SK-N-SH treated with all-trans-retinoic acid at 6 μM for 48 hours (cell line): ENCODE measurements at regions not wholly inside any gene's neighbourhood (a gene's known extent, or its start where the extent isn't known, plus 50 kb on each side); places are given as distances from the start of the nearest gene placed in this dataset.

ENCODE experiments used
- ATAC-seq: fragments of 200-7000 bp; cut with Tn5 transposase; 3 replicates; pipeline ENCODE4 v1.9.1; 2020; ENCODE audit warnings: mild to moderate bottlenecking, moderate library complexity
- ARNTL ChIP-seq: fragments of 450-650 bp; formaldehyde crosslinking; IDR thresholded peaks from 2 replicates; pipeline ENCODE4 v1.5.0; 2020; ENCODE audit warnings: low read depth, mild to moderate bottlenecking, moderate library complexity, borderline replicate concordance
- BACH2 ChIP-seq: fragments of 250-450 bp; sonication (Bioruptor Pico); IDR thresholded peaks from 2 replicates; pipeline ENCODE4 v1.9.0; 2021; ENCODE audit warnings: mild to moderate bottlenecking, borderline replicate concordance
- CSDC2 ChIP-seq: fragments of 250-450 bp; sonication (Bioruptor Pico); IDR thresholded peaks from 2 replicates; pipeline ENCODE4 v1.5.0; 2020; ENCODE audit warnings: mild to moderate bottlenecking, moderate library complexity
- CSRNP3 ChIP-seq: fragments of 250-450 bp; sonication (Bioruptor Pico); IDR thresholded peaks from 2 replicates; pipeline ENCODE4 v1.5.1; 2021; ENCODE audit warnings: mild to moderate bottlenecking, moderate library complexity
- GLIS3 ChIP-seq: fragments of 250-450 bp; sonication (Bioruptor Pico); IDR thresholded peaks from 2 replicates; pipeline ENCODE4 v1.5.0; 2020; ENCODE audit warnings: mild to moderate bottlenecking, moderate library complexity
- ISL1 ChIP-seq: fragments of 250-450 bp; sonication (Bioruptor Pico); IDR thresholded peaks from 2 replicates; pipeline ENCODE4 v2.1.2; 2022; ENCODE audit warnings: mild to moderate bottlenecking, moderate library complexity
- OSR1 ChIP-seq: fragments of 250-450 bp; sonication (Bioruptor Pico); IDR thresholded peaks from 2 replicates; pipeline ENCODE4 v1.8.0; 2022; ENCODE audit warnings: moderate library complexity, mild to moderate bottlenecking, inconsistent platforms
- PATZ1 ChIP-seq: fragments of 250-450 bp; sonication (Bioruptor Pico); IDR thresholded peaks from 2 replicates; pipeline ENCODE4 v1.8.0; 2020; ENCODE audit warnings: mild to moderate bottlenecking, moderate library complexity, borderline replicate concordance
- RARB ChIP-seq: fragments of 250-450 bp; sonication (Bioruptor Pico); IDR thresholded peaks from 2 replicates; pipeline ENCODE4 v1.8.0; 2021; ENCODE audit warnings: mild to moderate bottlenecking, moderate library complexity
- ZC3H10 ChIP-seq: fragments of 250-450 bp; sonication (Bioruptor Pico); IDR thresholded peaks from 2 replicates; pipeline ENCODE4 v1.5.1; 2021; ENCODE audit warnings: mild to moderate bottlenecking, moderate library complexity
- ZFP3 ChIP-seq: fragments of 250-450 bp; sonication (Bioruptor Pico); IDR thresholded peaks from 2 replicates; pipeline ENCODE4 v1.5.0; 2020; ENCODE audit warnings: mild to moderate bottlenecking, moderate library complexity
- ZFP30 ChIP-seq: fragments of 450-650 bp; formaldehyde crosslinking; IDR thresholded peaks from 2 replicates; pipeline ENCODE4 v1.5.0; 2022; ENCODE audit warnings: mild to moderate bottlenecking, moderate library complexity
- ZNF565 ChIP-seq: fragments of 450-650 bp; formaldehyde crosslinking; conservative IDR thresholded peaks from 2 replicates; pipeline ENCODE4 v1.5.0; 2020; ENCODE audit warnings: low read depth, mild to moderate bottlenecking, moderate library complexity
- ZNF70 ChIP-seq: fragments of 450-650 bp; formaldehyde crosslinking; IDR thresholded peaks from 2 replicates; pipeline ENCODE4 v1.5.0; 2020; ENCODE audit warnings: mild to moderate bottlenecking, moderate library complexity
- ZNF8 ChIP-seq: fragments of 450-650 bp; formaldehyde crosslinking; IDR thresholded peaks from 2 replicates; pipeline ENCODE4 v1.5.0; 2020; ENCODE audit warnings: mild to moderate bottlenecking, moderate library complexity
- TF ChIP-seq, protein P1 (sequence below): fragments of 250-450 bp; sonication (Bioruptor Pico); IDR thresholded peaks from 2 replicates; pipeline ENCODE4 v1.5.0; 2020; ENCODE audit warnings: mild to moderate bottlenecking, moderate library complexity
- TF ChIP-seq, protein P2 (sequence below): fragments of 250-450 bp; sonication (Bioruptor Pico); IDR thresholded peaks from 2 replicates; pipeline ENCODE4 v1.5.1; 2020; ENCODE audit warnings: low read depth, mild to moderate bottlenecking, moderate library complexity

GRCh38 chr7:132065989-132066603 is 509.7 kb upstream of the PODXL start:
- ATAC-seq = peak; percentile 41
- TF ChIP-seq, protein P1, sequence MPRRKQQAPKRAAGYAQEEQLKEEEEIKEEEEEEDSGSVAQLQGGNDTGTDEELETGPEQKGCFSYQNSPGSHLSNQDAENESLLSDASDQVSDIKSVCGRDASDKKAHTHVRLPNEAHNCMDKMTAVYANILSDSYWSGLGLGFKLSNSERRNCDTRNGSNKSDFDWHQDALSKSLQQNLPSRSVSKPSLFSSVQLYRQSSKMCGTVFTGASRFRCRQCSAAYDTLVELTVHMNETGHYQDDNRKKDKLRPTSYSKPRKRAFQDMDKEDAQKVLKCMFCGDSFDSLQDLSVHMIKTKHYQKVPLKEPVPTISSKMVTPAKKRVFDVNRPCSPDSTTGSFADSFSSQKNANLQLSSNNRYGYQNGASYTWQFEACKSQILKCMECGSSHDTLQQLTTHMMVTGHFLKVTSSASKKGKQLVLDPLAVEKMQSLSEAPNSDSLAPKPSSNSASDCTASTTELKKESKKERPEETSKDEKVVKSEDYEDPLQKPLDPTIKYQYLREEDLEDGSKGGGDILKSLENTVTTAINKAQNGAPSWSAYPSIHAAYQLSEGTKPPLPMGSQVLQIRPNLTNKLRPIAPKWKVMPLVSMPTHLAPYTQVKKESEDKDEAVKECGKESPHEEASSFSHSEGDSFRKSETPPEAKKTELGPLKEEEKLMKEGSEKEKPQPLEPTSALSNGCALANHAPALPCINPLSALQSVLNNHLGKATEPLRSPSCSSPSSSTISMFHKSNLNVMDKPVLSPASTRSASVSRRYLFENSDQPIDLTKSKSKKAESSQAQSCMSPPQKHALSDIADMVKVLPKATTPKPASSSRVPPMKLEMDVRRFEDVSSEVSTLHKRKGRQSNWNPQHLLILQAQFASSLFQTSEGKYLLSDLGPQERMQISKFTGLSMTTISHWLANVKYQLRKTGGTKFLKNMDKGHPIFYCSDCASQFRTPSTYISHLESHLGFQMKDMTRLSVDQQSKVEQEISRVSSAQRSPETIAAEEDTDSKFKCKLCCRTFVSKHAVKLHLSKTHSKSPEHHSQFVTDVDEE (CRISPR knock-in tag) = no peak
- TF ChIP-seq CSDC2 (CRISPR knock-in tag) (peak; percentile 16; the same call in 1 of the 2 replicates), ZNF8 (no peak)

DNA sequence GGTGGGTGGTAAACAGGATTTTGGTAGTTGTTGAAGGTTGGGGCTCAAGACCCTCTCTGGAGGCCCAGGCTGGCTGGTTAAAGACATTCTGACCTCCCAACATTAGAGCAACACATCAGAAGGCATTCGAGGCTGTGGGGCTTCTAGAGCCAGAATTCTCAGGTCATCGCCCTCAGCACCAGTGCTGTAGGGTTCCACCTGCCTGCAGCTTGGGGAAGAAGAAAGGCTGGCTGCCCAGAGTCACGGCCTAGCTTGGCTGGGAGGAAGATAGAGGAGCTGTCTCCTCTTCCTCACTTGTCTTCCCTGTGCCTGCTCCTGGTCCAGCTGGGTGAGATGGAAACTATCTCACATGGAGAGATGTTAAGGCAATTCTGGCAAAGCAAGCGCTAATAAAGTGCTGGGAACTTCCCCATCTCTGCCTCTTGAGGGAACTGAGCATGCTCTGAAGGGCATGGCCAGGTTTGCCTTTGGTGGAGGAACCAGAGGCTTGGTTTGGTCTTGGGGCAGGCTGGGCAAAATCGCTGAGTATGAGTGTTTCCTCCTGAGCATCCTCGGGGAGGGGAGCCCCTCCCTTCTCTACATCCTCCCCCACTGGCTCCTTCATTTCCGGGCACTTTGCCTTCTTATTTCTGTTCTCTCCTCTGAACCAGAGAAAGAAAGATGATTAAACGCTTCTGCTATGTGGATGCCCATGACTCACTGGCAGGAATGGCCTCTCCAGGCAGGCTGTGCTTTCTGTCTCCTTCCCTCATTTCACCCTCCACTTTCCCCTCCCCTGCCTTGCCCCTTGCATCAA is 509.0 kb upstream of the PODXL start:
- TF ChIP-seq ISL1 (CRISPR knock-in tag) (peak; percentile 69; the same call in 1 of the 2 replicates), GLIS3 (CRISPR knock-in tag) (no peak), CSRNP3 (CRISPR knock-in tag) (no peak), CSDC2 (CRISPR knock-in tag) (0 out of 2 replicates have a peak, but pooled peaks have one; percentile 55), ZC3H10 (CRISPR knock-in tag) (peak; percentile 42; the same call in 1 of the 2 replicates), ZFP30 (CRISPR knock-in tag) (peak; percentile 10; the same call in 1 of the 2 replicates), PATZ1 (CRISPR knock-in tag) (peak; percentile 78; the same call in 1 of the 2 replicates)
- TF ChIP-seq, protein P2, sequence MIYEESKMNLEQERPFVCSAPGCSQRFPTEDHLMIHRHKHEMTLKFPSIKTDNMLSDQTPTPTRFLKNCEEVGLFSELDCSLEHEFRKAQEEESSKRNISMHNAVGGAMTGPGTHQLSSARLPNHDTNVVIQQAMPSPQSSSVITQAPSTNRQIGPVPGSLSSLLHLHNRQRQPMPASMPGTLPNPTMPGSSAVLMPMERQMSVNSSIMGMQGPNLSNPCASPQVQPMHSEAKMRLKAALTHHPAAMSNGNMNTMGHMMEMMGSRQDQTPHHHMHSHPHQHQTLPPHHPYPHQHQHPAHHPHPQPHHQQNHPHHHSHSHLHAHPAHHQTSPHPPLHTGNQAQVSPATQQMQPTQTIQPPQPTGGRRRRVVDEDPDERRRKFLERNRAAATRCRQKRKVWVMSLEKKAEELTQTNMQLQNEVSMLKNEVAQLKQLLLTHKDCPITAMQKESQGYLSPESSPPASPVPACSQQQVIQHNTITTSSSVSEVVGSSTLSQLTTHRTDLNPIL (CRISPR knock-in tag) = 0 out of 2 replicates have a peak, but pooled peaks have one; percentile 33
- peak; percentile 95 for ATAC-seq

DNA sequence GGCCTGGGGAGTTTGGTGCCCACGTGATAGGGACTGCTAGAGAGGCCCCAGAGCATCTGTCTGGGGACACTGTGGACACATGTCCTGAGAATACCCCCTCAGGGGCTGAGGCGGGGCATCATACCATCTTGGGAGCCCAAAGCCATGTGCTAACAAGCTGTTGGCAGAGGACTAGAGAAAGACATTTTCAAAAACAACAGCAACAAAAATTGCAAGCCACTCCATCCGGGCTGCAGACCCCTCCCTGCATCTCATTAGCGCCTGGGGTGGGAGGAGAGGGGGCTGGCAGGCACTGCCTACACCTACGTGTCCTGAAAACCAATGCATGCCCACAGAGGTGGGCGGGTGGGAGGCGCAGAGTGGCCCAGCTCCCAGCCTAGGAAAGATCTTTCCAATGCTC is 507.4 kb upstream of the PODXL start:
- TF ChIP-seq BACH2 (CRISPR knock-in tag) (no peak), ZNF565 (no peak), ZFP3 (CRISPR knock-in tag) (no peak), CSDC2 (CRISPR knock-in tag) (no peak), ZNF70 (CRISPR knock-in tag) (no peak), ZC3H10 (CRISPR knock-in tag) (no peak)

DNA sequence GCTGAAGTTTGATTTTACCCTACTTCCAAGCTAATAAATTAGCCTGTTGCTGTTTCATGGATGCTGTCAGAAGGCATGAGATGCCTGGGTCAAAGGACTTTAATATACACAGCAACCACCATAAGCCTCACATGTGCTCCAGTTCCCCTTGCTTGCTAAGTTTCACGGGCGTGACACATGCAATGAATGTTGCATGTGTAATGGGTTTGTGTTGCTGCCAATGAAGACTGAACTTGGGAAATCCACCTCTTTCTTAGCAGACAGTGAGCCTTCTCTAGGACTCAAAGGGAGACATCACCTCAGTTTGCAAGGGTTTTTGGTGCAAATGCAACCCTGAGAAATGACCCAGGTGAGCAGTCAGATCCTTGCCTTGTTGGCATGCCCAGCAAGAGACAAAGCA is 505.5 kb upstream of the PODXL start:
- no peak for ATAC-seq
- TF ChIP-seq ISL1 (CRISPR knock-in tag) = no peak
- no peak for TF ChIP-seq RARB (CRISPR knock-in tag)
- no peak for TF ChIP-seq CSDC2 (CRISPR knock-in tag)
- TF ChIP-seq, protein P1 (CRISPR knock-in tag) = no peak
- no peak for TF ChIP-seq OSR1
- TF ChIP-seq, protein P2 (CRISPR knock-in tag) = no peak
- no peak for TF ChIP-seq ARNTL (CRISPR knock-in tag)
- TF ChIP-seq CSRNP3 (CRISPR knock-in tag) = no peak
- no peak for TF ChIP-seq GLIS3 (CRISPR knock-in tag)
- no peak for TF ChIP-seq BACH2 (CRISPR knock-in tag)
- no peak for TF ChIP-seq ZNF70 (CRISPR knock-in tag)
- no peak for TF ChIP-seq PATZ1 (CRISPR knock-in tag)

More for the DNA sequence above, 507.4 kb upstream of the PODXL start:
- ATAC-seq = no peak
